ENCODE measurements at regions not wholly inside any gene's neighbourhood (a gene's known extent, or its start where the extent isn't known, plus 50 kb on each side); places are given as distances from the start of the nearest gene placed in this dataset.

- no peak overlapping the region for H3K4me3 ChIP-seq
- no peak overlapping the region for H3K27ac ChIP-seq
- WGBS, 5 donors = 60 to 77% (median 64%) methylated on average over 1 of the region's 1 CpG
- no peaks in the 10 kb centered on the region for H3K27me3 ChIP-seq (replicated peaks in 1 of 7)
- H3K4me1 ChIP-seq = no peaks in the 10 kb centered on the region
- DNase-seq = no peak
- H3K9me3 ChIP-seq = no peaks in the 10 kb centered on the region
- intact Hi-C loops (cut with DNase I; ENCODE audit: low total_unique reads) = no loop called here
- TF ChIP-seq POLR2A (IDR thresholded peaks at IDR 0.05) (no peak), POLR2AphosphoS5 (IDR thresholded peaks at IDR 0.05) (no peak), CTCF (IDR thresholded peaks at IDR 0.05 in 8 of 11, conservative IDR thresholded peaks at IDR 0.05 in 3 of 11) (no peak)
- H3K36me3 ChIP-seq = no peaks in the 10 kb centered on the region
Observed at GRCh38 chr15:38103564-38103963, 149.1 kb upstream of the SPRED1 start.

GRCh38 chr15:38111070-38111469, 141.6 kb upstream of the SPRED1 start:
- DNase-seq = no peak
- no peaks in the 10 kb centered on the region for H3K27me3 ChIP-seq (replicated peaks in 1 of 7)
- H3K27ac ChIP-seq = no peak overlapping the region
- intact Hi-C loops (cut with DNase I; ENCODE audit: low total_unique reads) = no loop called here
- no peaks in the 10 kb centered on the region for H3K36me3 ChIP-seq
- H3K4me3 ChIP-seq = no peak overlapping the region
- no peaks in the 10 kb centered on the region for H3K4me1 ChIP-seq
- TF ChIP-seq CTCF (IDR thresholded peaks at IDR 0.05 in 8 of 11, conservative IDR thresholded peaks at IDR 0.05 in 3 of 11) (no peak), POLR2A (IDR thresholded peaks at IDR 0.05) (no peak), POLR2AphosphoS5 (IDR thresholded peaks at IDR 0.05) (no peak)
- WGBS, 5 donors = 54 to 74% (median 59%) methylated on average over 1 of the region's 1 CpG
- no peaks in the 10 kb centered on the region for H3K9me3 ChIP-seq

GRCh38 chr15:38112406-38112805, 140.2 kb upstream of the SPRED1 start:
- Histone ChIP-seq H3K4me1 (no peaks in the 10 kb centered on the region), H3K4me3 (no peak overlapping the region), H3K27me3 (replicated peaks in 1 of 7) (no peaks in the 10 kb centered on the region), H3K27ac (no peak overlapping the region), H3K9me3 (no peaks in the 10 kb centered on the region), H3K36me3 (no peaks in the 10 kb centered on the region)
- 84 to 96% (median 92%) methylated on average over 6 of the region's 6 CpGs for WGBS, 5 donors
- DNase-seq = no peak
- TF ChIP-seq POLR2A (IDR thresholded peaks at IDR 0.05) (no peak), POLR2AphosphoS5 (IDR thresholded peaks at IDR 0.05) (no peak), CTCF (IDR thresholded peaks at IDR 0.05 in 8 of 11, conservative IDR thresholded peaks at IDR 0.05 in 3 of 11) (no peak)
- intact Hi-C loops (cut with DNase I; ENCODE audit: low total_unique reads) = no loop called here

GRCh38 chr15:38115121-38115520, 137.5 kb upstream of the SPRED1 start:
- no peak for DNase-seq
- 93 to 97% (median 97%) methylated on average over 2 of the region's 2 CpGs for WGBS, 5 donors
- no peaks in the 10 kb centered on the region for H3K27me3 ChIP-seq (replicated peaks in 1 of 7)
- intact Hi-C loops (cut with DNase I; ENCODE audit: low total_unique reads) = no loop called here
- no peaks in the 10 kb centered on the region for H3K36me3 ChIP-seq
- H3K9me3 ChIP-seq = no peaks in the 10 kb centered on the region
- no peak overlapping the region for H3K4me3 ChIP-seq
- no peak for TF ChIP-seq CTCF (IDR thresholded peaks at IDR 0.05 in 8 of 11, conservative IDR thresholded peaks at IDR 0.05 in 3 of 11)
- TF ChIP-seq POLR2A (IDR thresholded peaks at IDR 0.05) = no peak
- TF ChIP-seq POLR2AphosphoS5 (IDR thresholded peaks at IDR 0.05) = no peak
- no peak overlapping the region for H3K27ac ChIP-seq
- no peaks in the 10 kb centered on the region for H3K4me1 ChIP-seq

Data from spleen (tissue), 11 donors.